PC-3 (cell line): ENCODE measurements at regions not wholly inside any gene's neighbourhood (a gene's known extent, or its start where the extent isn't known, plus 50 kb on each side); places are given as distances from the start of the nearest gene placed in this dataset.

ENCODE experiments used
- ATAC-seq: fragments of 200-7000 bp; cut with Tn5 transposase; 2 replicates; pipeline ENCODE4 v1.9.1; 2020; ENCODE audit warnings: mild to moderate bottlenecking, moderate library complexity
- BruUV-seq: library from RNA; stranded (reverse); fragments of 400-500 nt; replicated peaks from 2 replicates; lab custom pipeline; 2021; lab: Mats Ljungman, UMichigan
- CTCF ChIA-PET: fragments of 300-600 bp; sonication (Branson Sonifier 250); formaldehyde crosslinking; loops from one replicate; lab custom pipeline; 2022; ENCODE audit warnings: antibody characterized with exemption; lab: Charles Lee
- POLR2A ChIA-PET: fragments of 300-600 bp; sonication (Branson Sonifier 250); formaldehyde crosslinking; loops from one replicate; lab custom pipeline; 2022; ENCODE audit warnings: antibody characterized with exemption; ENCODE audit not compliant: unreplicated experiment; lab: Charles Lee
- DNase-seq: peaks from one replicate; pipeline ENCODE4 v3.0.0-alpha.2; 2015
- H2AFZ ChIP-seq: fragments of 300-600 bp; sonication (generic); 2 replicates; pipeline ENCODE4 v1.6.0; 2016; ENCODE audit warnings: antibody characterized with exemption, low read length
- H3F3A ChIP-seq: fragments of 300-600 bp; sonication (generic); one replicate; pipeline ENCODE4 v1.6.0; 2017; ENCODE audit warnings: antibody characterized with exemption, low read length, control low read depth, mild to moderate bottlenecking; ENCODE audit not compliant: unreplicated experiment
- H3K27ac ChIP-seq: fragments of 300-600 bp; sonication (generic); 2 replicates; pipeline ENCODE4 v1.5.1; 2016; ENCODE audit warnings: mild to moderate bottlenecking, low read length
- H3K27me3 ChIP-seq: fragments of 300-600 bp; sonication (generic); 2 replicates; pipeline ENCODE4 v1.6.1; 2016; ENCODE audit warnings: low read length, mixed read lengths
- H3K36me3 ChIP-seq: fragments of 300-600 bp; sonication (generic); 2 replicates; pipeline ENCODE4 v1.6.1; 2016; ENCODE audit warnings: low read depth, mixed run types, low read length, mixed read lengths
- H3K4me1 ChIP-seq: fragments of 300-600 bp; sonication (generic); 2 replicates; pipeline ENCODE4 v1.5.1; 2016; ENCODE audit warnings: low read length; ENCODE audit not compliant: insufficient read depth
- H3K4me2 ChIP-seq: fragments of 300-600 bp; sonication (generic); 2 replicates; pipeline ENCODE4 v1.6.0; 2016; ENCODE audit warnings: low read length
- H3K4me3 ChIP-seq: fragments of 300-600 bp; sonication (generic); 2 replicates; pipeline ENCODE4 v1.5.1; 2016; ENCODE audit warnings: mild to moderate bottlenecking, low read length, mixed read lengths
- H3K79me2 ChIP-seq: fragments of 300-600 bp; sonication (generic); 2 replicates; pipeline ENCODE4 v1.6.1; 2017; ENCODE audit warnings: low read length, mixed read lengths
- H3K9ac ChIP-seq: fragments of 300-600 bp; sonication (generic); 2 replicates; pipeline ENCODE4 v1.6.0; 2016; ENCODE audit warnings: mild to moderate bottlenecking, low read length
- H3K9me2 ChIP-seq: fragments of 300-600 bp; sonication (generic); replicated peaks from 2 replicates; pipeline ENCODE4 v1.6.1; 2016; ENCODE audit warnings: mixed run types, low read length, mixed read lengths
- H3K9me3 ChIP-seq: fragments of 300-600 bp; sonication (generic); 2 replicates; pipeline ENCODE4 v1.6.1; 2016; ENCODE audit warnings: low read length, mixed read lengths
- H4K20me1 ChIP-seq: fragments of 300-600 bp; sonication (generic); 2 replicates; pipeline ENCODE4 v1.6.1; 2016; ENCODE audit warnings: low read length, mixed read lengths
- CTCF ChIP-seq: fragments of 300-600 bp; sonication (generic); conservative IDR thresholded peaks from 2 replicates; pipeline ENCODE4 v1.5.1; 2017; ENCODE audit warnings: antibody characterized with exemption, low read depth, mild to moderate bottlenecking, low read length
- EZH2 ChIP-seq: fragments of 300-600 bp; sonication (generic); IDR thresholded peaks from one replicate; pipeline ENCODE4 v1.6.1; 2017; ENCODE audit warnings: antibody characterized with exemption, mild to moderate bottlenecking, low read length; ENCODE audit not compliant: unreplicated experiment
- EZH2phosphoT487 ChIP-seq: fragments of 300-600 bp; sonication (generic); IDR thresholded peaks from 2 replicates; pipeline ENCODE4 v1.6.1; 2018; ENCODE audit warnings: mild to moderate bottlenecking, antibody characterized with exemption, low read length, borderline replicate concordance
- intact Hi-C: fragments of 100-400 bp; cut with micrococcal nuclease; formaldehyde crosslinking; loops from 2 replicates; pipeline ENCODE4 v1.9.0; 2023

- Histone ChIP-seq H3F3A (no peaks in the 10 kb centered on the region), H3K27me3 (no peaks in the 10 kb centered on the region), H3K4me3 (no peak overlapping the region), H3K4me1 (no peaks in the 10 kb centered on the region), H3K9me2 (no peaks in the 10 kb centered on the region), H2AFZ (no peak overlapping the region), H3K9me3 (no peaks in the 10 kb centered on the region), H3K9ac (no peak overlapping the region), H3K4me2 (no peak overlapping the region), H3K27ac (no peak overlapping the region), H4K20me1 (no peaks in the 10 kb centered on the region), H3K36me3 (no peaks in the 10 kb centered on the region), H3K79me2 (no peaks in the 10 kb centered on the region)
- intact Hi-C loops: no loop called here
- DNase-seq: no peak
- no peak for TF ChIP-seq EZH2
- ATAC-seq: no peak
- no TSS peak for BruUV-seq
- ChIA-PET POLR2A (no interaction called here), CTCF (no interaction called here)
Measured at GRCh38 chr21:24658026-24658425, 949.3 kb downstream of the MRPL39 start.

- H3K27me3 ChIP-seq: no peaks in the 10 kb centered on the region
- no peaks in the 10 kb centered on the region for H3K9me2 ChIP-seq
- no peaks in the 10 kb centered on the region for H3F3A ChIP-seq
- intact Hi-C loops: no loop called here
- H3K9ac ChIP-seq: no peak overlapping the region
- BruUV-seq: no TSS peak
- DNase-seq (no peak), ATAC-seq (no peak)
- H3K4me3 ChIP-seq: no peak overlapping the region
- no peaks in the 10 kb centered on the region for H4K20me1 ChIP-seq
- peaks cover 2% of the 10 kb centered on the region; the same call in 1 of the 2 replicates for H3K9me3 ChIP-seq
- no peaks in the 10 kb centered on the region for H3K79me2 ChIP-seq
- no peak overlapping the region for H3K4me2 ChIP-seq
- ChIA-PET POLR2A (no interaction called here), CTCF (no interaction called here)
- TF ChIP-seq CTCF: no peak
- no peak for TF ChIP-seq EZH2phosphoT487
- TF ChIP-seq EZH2: no peak
- no peaks in the 10 kb centered on the region for H3K4me1 ChIP-seq
- H3K27ac ChIP-seq: no peak overlapping the region
- no peak overlapping the region for H2AFZ ChIP-seq
- no peaks in the 10 kb centered on the region for H3K36me3 ChIP-seq
Measured at GRCh38 chr21:24649691-24650090, 957.6 kb downstream of the MRPL39 start.

- no peaks in the 10 kb centered on the region for H3K4me1 ChIP-seq
- CTCF ChIA-PET: no interaction called here
Measured at GRCh38 chr21:24636696-24637095, 970.6 kb downstream of the MRPL39 start.

More at GRCh38 chr21:24636696-24637095, 970.6 kb downstream of the MRPL39 start:
- Histone ChIP-seq H3K9me2 (no peaks in the 10 kb centered on the region), H3K27ac (no peak overlapping the region), H4K20me1 (no peaks in the 10 kb centered on the region), H3K27me3 (no peaks in the 10 kb centered on the region), H3K9ac (no peak overlapping the region), H3F3A (no peaks in the 10 kb centered on the region), H3K4me2 (no peak overlapping the region), H3K36me3 (no peaks in the 10 kb centered on the region), H3K79me2 (no peaks in the 10 kb centered on the region), H3K4me3 (no peak overlapping the region), H3K9me3 (no peaks in the 10 kb centered on the region), H2AFZ (no peak overlapping the region)
- DNase-seq (no peak), ATAC-seq (no peak)
- no peak for TF ChIP-seq CTCF
- TF ChIP-seq EZH2: no peak
- no peak for TF ChIP-seq EZH2phosphoT487
- intact Hi-C loops: no loop called here
- POLR2A ChIA-PET: no interaction called here
- BruUV-seq: no TSS peak
